Ovary (tissue), 3 donors: ENCODE measurements at regions not wholly inside any gene's neighbourhood (a gene's known extent, or its start where the extent isn't known, plus 50 kb on each side); places are given as distances from the start of the nearest gene placed in this dataset.

Source experiments
- EP300 ChIP-seq: sonication (generic); formaldehyde crosslinking; IDR thresholded peaks from one replicate; pipeline ENCODE4 v1.6.1; 2017; ENCODE audit warnings: antibody characterized with exemption
- TF ChIP-seq, protein P1 (sequence below), 3 donors: fragments of 450-650 bp in 2 of 3; fragments of 200-600 bp in 1 of 3; IDR thresholded peaks; one replicate each; pipeline versions ENCODE4 v1.5.1 to v1.8.0; 2016 to 2022; ENCODE audit warnings: antibody characterized with exemption in 3 of 3, mild to moderate bottlenecking in 1 of 3
- donor health status: DM: no; HTN: no; CAD: no.

DNA sequence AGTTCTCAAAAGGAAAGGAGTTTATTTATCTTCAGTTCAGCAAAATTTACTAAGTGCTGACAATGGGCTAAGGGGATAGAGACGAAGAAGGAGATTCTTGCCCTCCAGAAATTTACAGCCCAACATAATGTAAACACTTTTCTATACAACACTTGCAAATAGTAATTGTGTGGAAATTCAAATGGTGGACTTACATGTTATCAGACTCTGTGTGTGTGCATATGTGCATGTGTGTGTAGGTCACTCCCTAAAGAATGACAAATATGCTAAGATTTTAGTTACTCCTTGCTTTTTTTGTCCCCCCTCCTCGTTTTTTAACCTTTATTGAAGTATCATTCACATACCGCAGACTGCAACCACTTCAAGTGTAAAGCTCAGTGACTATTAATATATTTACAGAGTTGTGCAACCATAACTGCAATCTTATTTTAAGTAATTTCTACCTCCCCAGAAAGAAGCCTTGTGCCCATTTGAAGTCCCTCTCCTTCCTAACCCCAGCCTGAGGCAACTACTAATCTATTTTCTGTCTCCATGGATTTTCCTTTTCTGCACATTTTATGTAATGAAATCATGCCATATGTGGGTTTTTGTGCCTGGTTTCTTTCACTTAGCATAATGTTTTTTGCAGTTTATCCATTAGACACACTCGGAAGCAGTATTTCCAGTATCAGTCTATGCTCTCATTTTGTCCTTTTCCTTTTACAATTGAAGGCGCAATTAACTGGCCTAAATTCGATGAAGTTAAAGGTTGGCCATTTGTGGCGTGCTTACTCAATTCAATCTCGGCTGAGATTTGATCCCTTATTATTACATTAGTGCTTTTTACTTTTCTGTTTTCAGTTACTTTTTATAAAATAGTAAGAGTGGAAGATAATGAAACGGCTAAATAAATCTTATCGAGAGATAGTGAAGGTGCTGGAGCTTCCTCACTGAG is 318.4 kb downstream of the HAPSTR1 start:
- no peak for TF ChIP-seq EP300
- TF ChIP-seq, protein P1, sequence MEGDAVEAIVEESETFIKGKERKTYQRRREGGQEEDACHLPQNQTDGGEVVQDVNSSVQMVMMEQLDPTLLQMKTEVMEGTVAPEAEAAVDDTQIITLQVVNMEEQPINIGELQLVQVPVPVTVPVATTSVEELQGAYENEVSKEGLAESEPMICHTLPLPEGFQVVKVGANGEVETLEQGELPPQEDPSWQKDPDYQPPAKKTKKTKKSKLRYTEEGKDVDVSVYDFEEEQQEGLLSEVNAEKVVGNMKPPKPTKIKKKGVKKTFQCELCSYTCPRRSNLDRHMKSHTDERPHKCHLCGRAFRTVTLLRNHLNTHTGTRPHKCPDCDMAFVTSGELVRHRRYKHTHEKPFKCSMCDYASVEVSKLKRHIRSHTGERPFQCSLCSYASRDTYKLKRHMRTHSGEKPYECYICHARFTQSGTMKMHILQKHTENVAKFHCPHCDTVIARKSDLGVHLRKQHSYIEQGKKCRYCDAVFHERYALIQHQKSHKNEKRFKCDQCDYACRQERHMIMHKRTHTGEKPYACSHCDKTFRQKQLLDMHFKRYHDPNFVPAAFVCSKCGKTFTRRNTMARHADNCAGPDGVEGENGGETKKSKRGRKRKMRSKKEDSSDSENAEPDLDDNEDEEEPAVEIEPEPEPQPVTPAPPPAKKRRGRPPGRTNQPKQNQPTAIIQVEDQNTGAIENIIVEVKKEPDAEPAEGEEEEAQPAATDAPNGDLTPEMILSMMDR (IDR thresholded peaks at IDR 0.05), result no peak
